ENCODE measurements at regions not wholly inside any gene's neighbourhood (a gene's known extent, or its start where the extent isn't known, plus 50 kb on each side); places are given as distances from the start of the nearest gene placed in this dataset.
"Not testable (repeated sequence)": the region's sequence is repeated elsewhere in the genome, so short reads cannot be mapped to it uniquely, and the experiment has no call there.

DNA sequence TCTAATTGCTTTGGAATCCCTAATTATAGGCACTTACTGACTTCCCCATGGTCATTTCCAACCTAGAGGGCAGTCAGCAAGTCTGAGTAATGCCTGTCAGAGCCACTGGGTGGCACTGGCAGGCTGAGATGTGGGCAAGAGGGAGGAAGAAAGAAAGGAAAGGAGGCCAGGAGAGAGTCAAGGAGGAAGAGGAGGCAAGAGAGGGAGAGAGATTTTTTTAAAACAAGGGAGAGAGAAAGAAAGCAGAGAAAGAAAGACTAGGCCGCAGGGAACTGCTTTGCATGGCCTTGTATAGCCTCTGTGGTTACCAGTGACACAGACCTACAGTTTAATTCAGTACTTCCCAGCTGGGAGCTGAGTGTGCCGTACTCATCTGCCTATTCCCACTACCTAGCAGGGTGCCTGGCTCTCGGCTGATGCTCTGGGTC lies 210.4 kb upstream of the ADO start:
- DNase-seq, result peak; percentile 1 to 15 (median 8)

DNA sequence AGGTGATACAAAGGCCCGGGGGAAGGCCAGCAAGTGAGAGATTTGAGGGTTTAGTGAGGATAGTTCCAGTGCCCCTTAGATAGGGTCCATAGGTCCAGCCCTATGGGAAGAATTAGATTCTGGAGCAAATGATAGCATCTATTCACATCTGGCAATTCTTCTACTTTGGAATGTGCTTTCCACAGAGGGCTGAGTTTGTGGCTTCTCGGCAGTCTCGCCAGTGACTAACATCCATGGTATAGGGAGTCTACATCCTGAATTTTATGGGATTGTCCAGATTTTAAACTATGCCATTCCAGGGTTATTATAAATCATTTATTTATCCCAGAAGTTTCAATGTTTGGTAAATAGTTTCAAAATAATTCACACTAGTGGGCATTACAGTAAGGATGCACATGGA lies 207.3 kb upstream of the ADO start:
- DNase-seq, result no peak

DNA sequence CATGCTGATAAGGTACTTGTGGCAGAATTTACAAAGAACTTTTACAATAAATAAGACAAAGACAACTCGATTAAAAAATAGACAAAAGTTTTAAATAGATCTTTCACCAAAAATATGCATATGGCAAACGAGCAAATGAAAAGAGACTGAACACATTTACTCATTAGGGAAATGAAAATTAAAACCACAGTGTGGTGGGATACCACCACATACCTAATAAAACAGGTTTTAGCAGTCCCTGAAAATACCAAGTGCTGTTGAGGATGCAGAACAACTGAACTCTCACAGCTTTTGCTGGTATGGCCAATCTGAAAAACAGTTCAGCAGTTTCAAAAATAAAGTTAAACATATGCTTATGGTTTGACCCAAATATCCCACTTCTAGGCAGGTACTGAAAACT lies 205.4 kb upstream of the ADO start:
- no peak for DNase-seq

DNA sequence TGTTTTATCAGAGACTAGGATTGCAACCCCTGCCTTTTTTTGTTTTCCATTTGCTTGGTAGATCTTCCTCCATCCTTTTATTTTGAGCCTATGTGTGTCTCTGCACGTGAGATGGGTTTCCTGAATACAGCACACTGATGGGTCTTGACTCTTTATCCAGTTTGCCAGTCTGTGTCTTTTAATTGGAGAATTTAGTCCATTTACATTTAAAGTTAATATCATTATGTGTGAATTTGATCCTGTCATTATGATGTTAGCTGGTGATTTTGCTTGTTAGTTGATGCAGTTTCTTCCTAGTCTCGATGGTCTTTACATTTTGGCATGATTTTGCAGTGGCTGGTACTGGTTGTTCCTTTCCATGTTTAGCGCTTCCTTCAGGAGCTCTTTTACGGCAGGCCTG lies 198.0 kb upstream of the ADO start:
- DNase-seq, result not testable (repeated sequence)

DNA sequence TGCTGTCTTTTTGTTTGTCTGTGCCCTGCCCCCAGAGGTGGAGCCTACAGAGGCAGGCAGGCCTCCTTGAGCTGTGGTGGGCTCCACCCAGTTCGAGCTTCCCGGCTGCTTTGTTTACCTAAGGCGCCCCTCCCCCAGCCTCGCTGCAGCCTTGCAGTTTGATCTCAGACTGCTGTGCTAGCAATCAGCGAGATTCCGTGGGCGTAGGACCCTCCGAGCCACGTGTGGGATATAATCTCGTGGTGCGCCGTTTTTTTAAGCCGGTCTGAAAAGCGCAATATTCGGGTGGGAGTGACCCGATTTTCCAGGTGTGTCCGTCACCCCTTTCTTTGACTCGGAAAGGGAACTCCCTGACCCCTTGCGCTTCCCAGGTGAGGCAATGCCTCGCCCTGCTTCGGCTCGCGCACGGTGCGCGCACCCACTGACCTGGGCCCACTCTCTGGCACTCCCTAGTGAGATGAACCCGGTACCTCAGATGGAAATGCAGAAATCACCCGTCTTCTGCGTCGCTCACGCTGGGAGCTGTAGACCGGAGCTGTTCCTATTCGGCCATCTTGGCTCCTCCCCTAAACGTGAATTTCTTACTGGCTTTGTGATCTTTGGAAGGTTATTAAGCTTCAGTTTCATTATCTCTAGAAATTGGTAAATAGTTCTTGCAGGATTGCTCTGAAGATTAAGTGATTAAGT lies 196.2 kb upstream of the ADO start:
- not testable (repeated sequence) for DNase-seq

DNA sequence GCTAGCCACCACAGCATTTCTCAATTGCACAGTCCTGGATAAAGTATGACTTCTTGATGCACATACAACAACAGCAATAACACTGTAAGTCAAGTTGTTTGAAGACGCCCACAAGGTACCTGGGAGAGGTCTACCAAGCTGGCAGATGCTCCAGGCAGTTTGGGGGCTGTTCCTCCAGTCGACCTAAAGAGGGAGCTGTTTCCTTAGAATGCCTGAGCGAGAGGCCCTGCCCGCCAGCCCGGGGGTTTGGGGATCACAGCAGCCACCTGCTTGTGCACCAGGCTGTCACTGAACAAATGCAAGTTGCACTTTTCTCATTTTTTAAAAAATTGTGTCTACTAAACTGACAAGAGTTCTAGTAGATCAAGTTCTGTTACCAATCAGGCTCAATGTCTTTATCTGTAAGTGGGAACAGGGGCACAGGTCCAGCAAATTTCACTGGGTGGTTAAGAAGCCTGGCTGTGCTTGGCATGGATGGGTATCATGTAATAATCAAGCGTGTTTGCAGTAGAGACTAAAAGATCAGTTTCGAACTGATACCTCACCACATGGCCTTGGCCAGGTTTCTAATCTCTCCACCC lies 193.8 kb upstream of the ADO start:
- DNase-seq, result peak; percentile 16 to 47 (median 23)

DNA sequence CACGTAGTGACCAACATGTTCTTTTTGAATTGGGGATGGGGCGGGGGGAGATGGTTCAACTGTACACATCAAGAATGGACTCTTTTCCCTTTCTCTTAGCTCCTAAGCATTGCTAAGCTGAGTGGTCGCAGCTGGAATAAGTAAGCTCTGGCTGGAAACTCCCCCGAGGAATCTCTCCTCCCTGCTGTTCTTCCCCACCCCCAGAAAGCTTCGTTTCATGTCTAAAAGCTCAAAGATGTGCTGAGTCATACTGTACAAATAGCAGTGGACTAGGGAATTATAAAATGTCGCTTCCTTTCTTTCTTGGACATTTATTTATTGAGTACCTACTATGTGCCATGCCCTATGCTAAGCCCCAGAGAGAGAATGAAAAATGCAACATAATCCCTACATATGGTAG lies 191.1 kb upstream of the ADO start:
- DNase-seq, result no peak

DNA sequence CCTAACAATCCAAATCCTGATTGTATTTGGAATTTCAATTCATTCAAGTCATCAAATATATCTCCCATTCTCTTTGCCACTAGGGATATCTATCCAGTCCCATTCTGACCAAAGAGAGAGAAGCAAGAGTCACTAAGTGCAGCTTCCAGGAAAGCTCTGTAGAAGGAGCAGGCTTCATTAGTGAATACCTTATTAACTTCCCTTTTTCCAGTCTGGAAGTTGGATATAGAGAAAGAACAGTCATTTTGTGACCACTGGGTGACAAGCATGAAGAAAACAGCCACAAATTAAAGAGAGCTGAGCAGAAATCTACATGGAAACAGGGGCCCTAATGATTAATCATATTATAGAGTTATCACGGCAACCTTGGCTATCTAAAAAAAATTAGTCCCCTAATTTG lies 190.7 kb upstream of the ADO start:
- DNase-seq, result no peak

DNA sequence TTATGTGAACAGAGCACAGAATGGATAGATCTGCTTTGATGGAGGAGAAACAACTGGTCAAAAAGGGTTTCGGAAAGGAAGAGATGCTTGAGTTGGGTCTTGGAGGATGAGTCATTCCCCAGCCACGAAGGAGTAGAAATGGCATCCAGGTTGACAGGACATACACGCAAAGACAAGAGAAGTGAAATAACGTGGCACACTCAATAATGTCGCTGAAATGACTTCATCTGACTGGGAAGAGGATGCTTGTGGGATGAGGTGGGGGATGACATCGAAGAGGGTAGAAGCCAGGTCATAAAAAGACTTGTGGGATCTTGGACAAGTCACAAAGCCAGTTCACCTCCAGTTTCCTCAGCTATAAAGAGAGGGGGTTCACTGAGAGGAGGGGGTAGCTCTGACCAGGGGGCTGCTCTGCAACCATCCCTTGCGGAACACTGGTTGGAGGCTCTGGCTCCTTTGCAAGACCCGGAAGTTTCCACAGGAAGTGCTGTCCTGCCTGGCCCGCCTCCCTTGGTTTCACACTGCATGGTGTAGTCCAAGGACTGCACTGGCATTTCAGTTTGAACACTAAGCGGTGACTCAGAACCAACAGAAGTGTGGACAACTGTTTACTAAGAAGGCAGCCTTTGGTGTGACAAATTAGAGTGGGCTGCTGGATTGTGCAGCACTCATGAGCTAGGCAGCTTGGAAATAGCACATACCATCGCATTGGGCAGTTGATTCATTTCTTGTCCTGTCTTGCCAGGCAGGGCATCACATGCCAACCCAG lies 189.9 kb upstream of the ADO start:
- DNase-seq, result no peak

DNA sequence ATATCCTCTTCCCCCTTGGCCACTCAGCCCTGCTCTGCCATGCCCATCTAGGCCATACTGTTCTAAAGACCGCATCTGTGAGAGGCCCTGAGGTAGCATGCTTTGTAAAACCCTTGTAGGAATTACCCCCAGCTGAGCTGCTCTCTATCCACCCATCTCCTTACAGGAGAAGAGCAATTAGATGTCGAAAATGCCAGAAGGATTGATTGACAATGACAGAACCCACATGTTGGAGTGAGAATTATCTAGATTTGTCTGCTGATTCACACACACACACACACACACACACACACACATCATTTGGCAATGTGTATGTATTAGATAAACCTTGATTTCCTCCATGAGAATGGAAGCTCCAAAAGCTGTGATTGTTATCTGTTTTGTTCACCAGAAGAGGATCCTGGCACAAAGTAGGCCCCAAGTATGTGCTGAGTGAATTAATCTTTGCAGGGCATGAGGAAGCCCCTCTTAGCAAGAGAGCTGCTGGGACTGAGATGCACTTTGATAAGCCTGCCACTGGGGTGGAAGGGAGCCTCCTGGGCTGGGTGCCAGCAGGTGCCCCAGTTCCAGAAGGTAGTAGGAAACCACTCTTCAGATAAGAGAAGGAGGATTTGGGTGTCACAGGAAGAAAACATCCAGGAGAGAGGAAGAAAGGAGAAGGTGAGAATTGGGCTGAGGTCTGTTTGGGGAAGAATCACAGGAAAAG lies 187.5 kb upstream of the ADO start:
- DNase-seq, result no peak

DNA sequence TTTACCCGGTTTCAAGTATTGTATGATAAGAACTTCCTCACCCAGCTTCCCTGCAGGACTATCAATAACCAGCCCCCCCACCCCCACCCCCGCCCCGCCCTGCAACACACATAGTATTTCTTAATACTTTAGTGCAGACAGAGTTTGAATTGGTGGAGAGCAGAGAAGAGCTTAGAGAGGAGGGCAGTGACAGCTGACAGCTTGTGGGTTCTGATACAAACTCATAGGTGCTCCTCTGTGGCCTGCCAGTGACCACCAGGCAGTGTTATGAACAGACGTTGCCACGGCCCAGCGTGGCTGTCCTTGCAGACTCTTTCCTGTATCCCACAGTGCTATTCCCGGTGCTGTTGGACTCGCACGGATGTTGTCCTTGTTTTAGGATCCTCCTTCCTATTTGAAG lies 186.9 kb upstream of the ADO start:
- no peak for DNase-seq

DNA sequence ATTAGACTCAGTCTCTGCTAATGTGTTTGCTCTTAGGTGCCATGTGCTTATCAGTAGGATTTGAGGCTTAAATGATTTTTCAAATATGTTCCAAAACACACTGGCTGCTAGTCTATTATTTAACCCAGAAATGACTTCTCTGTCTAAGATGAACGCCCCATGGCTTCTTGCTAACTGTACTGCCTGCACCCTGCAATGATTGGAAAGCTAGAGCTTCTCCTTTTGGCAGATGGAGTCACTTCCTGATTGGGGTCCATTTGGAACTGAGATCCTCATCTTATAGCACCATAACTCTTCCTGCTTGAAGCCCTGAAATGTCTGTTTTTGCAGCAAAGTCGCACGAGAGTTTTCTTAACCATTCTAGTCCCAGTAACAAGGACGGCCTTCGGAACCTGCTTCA lies 186.5 kb upstream of the ADO start:
- no peak for DNase-seq

DNA sequence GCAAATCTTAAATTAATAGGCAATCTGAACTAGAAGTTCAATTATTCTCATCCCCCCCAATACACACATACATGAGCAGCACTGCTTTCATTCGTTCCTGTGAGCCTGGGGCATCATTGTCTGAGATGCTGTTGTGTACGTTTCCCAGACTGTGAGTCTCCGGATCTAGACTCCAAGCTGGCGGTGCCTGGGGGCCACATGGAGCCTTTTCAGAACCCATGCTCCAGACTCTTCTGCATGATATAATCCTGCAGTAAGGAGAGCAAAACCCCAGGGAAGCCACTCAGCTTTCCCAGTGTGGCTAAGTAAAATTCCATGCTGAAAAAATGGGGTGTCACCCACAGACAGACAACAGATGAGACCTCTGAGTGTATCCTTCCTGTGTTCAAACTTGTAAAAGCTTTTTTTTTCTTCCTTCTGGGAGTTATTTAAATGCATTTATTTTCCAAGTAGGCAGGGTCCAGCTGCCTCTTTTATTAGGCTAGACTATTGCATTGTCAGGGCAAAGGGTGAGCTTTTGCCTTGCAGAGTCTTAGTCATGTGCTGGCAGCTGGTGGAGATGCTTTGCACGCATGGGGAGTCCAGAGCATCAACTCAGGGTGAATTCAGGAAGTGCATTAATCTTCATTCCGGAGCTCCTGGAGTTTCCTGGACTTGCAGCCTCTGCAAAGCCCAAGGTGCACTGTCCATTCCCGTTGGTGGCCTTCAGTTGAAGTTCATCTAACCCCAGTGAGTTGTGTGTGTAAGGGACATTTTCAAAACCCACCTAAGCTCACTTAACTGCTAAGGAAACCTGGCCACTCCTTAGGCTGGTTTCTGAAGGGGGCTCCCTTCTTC lies 185.7 kb upstream of the ADO start:
- DNase-seq, result no peak

DNA sequence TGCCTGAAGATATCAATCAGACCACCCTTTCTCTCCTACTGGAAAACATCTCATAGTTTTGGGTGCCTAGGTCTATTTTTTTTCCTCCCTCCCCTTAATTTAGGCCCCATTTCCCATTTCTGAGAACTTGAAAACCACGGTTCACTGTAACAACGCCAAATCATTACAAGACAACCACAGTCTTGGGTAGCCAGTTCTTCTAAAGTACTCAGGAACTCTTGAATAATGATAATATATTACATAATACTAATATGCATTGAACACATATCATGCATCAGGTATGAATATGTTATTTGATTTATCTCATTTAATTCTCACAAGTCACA lies 185.1 kb upstream of the ADO start:
- DNase-seq, result no peak

DNA sequence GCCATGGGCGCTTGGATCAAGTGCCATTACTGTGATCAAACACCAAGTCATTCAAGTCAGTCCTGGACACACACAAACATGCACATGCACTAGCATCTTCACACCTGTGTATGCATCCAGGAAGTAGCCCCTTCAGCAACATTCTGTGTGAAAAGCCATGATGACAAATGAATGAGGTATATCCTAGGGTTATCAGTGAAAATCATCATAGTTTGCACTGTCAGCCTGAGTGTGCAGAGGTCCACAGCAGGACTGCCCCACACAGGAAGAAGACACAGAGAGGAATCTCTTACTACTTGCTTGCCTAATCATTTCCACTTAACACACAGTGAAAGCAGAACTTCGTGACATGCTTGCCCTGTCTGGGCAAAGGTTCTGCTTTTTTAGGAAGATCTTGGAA lies 184.0 kb upstream of the ADO start:
- DNase-seq, result no peak

DNA sequence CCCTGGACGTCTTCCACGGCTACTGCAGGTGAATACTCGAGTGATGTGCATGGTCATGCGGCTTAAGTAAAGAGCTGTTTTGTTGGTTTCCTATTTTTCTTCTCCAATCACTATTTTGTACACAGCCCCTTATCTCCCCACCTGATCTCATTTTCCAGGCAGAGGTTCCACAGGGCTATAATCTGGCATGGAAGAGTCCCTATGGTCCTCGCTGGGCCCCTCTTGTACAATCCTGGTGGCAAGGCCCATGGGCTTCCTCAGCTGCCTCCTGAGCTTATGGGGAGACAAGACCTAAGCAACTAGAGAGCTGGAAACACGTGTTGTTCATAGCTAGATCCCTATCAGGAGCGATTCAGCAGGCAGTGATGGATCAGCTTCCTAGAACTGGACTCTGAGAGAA lies 181.3 kb upstream of the ADO start:
- no peak for DNase-seq

DNA sequence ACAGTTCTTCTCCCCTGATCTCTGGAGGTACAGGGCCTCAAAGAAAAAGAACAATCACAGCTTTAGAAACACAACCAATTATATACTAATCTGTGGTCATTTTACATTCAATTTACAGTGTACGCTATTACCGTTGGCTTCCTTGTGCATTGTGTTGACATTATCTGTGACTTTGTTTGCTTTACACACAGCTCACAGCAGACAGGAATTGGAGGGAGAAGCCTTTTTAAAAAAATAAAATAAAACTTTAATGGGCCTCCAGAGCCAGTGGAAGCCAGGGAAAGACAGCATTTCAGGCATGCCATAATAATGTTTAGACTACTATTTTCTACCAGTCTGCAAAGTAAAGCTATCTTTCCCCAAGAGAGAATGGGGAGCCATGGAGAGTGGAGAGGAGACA lies 179.0 kb upstream of the ADO start:
- no peak for DNase-seq

DNA sequence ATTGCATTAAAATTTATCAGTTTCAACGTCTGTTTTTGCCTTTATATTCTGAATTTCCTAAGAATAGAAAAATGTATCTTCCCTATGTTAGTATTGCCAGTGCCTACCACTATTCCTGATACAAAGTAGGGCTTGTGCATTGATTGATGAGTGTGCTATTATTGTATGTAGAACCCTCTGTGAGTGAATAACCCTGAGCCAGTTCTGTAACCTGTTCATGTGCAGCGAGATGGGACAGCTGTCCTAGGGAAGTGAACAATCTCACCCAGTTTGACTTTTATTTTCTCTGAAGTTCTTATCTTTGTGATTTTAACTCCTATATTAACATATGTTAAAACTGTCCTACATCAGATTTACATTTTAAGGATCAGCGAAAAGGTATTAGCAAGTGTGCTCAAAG lies 178.4 kb upstream of the ADO start:
- DNase-seq, result no peak

DNA sequence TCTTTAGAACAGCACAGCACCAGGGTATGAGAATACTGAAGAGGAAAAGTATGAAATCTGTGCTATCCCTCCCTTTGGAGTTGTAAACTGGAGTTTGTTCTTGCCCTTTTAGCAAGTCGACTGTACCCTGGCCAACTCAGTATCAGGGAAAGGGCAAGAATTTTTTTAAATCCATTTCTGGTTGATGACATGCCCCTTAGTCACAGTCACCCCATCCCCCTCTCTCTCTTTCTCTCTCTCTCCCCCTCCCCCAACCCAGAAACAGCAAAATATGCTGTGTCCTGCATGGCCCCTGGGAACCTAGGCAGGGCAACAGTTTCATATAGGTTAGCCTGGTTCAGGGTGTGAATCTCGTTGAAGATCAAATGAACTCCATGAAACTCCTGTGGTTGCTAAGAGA lies 177.7 kb upstream of the ADO start:
- DNase-seq, result no peak

DNA sequence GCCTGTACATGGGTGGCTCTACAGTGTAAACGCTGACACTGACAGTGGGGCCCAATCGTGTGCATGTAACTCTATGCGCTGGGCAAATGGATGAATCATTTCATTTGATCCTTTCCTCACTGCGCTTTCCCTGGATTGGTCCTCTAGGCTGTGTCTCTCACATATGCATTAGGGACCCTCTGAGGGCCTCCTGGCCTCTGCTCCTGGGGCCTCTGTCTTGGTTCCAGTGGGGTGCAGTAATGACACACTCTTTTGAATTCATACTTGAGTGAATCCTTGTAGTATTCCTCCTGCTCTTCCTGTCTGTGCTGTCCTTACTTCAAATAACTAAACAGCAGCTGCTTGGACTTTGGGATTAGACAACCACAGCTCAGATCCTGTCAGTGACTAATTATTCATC lies 176.5 kb upstream of the ADO start:
- DNase-seq, result no peak

DNA sequence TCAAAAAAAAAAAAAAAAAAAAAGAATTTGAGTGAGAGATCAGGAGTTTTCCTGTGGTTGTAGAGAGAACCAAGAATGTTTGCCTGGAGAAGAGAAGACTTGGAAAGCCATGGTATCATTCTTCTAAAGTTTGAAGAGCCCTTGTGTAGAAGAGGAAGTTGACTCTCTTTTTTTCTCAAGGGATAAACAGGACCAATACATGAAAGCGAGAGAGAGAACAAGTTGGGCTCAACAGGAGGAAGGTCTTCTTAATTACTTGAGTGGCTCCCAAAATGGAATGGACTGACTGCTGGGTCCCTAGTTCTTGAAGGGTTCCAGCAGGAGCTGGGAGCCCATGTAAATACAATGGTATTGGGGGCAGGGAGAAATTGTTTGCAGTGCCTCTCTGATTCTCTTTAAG lies 173.3 kb upstream of the ADO start:
- DNase-seq, result no peak

DNA sequence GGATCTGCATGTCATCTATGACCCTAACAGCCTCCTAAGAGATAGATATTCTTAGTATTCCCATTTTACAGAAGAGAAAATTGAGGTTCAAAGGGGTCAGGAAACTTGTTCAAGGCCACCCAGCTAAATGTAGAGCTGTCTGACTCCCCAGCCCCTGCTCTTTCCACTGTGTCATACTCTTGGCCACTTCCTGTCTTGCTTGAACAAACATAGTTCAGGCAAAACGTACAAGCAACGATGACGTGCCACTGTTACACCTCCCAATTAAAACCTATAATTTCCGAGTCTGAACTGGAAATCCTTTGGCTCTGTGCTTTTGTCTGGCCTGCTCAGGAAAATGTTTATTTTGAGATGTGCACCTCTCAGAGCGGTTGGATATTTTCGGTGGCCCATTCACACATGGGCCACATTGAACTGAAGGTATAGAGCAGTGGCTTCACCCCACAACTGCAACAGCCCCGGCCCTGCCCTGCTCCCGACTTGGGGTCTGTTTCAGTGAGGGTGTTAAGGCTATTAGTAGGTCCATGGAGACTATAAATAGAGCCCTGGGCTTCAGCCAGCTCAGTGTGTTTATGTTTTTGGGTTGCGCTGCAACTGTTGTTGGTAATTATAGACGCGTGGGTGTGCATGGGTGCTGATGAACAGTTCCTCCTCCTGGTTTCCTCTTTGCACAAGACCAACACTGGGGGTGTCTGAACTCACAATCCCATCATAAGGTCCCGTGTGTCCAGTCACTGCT lies 172.3 kb upstream of the ADO start:
- peak in 2 of 4 experiments; percentile 11 to 24 for DNase-seq
